ENCODE measurements at regions not wholly inside any gene's neighbourhood (a gene's known extent, or its start where the extent isn't known, plus 50 kb on each side); places are given as distances from the start of the nearest gene placed in this dataset.

DNA sequence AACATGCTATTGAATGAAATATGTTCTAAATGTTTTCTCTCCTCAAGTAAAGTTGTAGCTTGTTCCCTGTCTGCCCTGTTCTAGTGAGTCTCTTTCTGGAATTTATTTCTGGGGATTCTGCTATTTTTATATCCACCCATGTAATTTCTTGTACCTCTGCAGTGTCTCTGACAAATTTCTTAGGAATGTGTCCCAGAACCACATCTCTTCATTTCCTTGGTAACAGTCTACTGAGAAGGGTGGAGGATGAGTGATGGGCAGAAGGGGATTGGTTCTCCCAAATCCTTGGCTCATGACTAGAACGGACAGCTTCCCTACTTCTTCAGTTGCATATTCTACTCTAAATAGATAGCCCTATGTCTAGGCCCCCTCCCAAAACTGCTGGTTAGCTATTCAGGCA, 490.6 kb upstream of the LINC00305 start:
- no peak for ATAC-seq
- no peak for TF ChIP-seq ZFP30 (CRISPR knock-in tag; IDR thresholded peaks at IDR 0.05)
- TF ChIP-seq, protein P1, sequence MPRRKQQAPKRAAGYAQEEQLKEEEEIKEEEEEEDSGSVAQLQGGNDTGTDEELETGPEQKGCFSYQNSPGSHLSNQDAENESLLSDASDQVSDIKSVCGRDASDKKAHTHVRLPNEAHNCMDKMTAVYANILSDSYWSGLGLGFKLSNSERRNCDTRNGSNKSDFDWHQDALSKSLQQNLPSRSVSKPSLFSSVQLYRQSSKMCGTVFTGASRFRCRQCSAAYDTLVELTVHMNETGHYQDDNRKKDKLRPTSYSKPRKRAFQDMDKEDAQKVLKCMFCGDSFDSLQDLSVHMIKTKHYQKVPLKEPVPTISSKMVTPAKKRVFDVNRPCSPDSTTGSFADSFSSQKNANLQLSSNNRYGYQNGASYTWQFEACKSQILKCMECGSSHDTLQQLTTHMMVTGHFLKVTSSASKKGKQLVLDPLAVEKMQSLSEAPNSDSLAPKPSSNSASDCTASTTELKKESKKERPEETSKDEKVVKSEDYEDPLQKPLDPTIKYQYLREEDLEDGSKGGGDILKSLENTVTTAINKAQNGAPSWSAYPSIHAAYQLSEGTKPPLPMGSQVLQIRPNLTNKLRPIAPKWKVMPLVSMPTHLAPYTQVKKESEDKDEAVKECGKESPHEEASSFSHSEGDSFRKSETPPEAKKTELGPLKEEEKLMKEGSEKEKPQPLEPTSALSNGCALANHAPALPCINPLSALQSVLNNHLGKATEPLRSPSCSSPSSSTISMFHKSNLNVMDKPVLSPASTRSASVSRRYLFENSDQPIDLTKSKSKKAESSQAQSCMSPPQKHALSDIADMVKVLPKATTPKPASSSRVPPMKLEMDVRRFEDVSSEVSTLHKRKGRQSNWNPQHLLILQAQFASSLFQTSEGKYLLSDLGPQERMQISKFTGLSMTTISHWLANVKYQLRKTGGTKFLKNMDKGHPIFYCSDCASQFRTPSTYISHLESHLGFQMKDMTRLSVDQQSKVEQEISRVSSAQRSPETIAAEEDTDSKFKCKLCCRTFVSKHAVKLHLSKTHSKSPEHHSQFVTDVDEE (CRISPR knock-in tag; IDR thresholded peaks at IDR 0.05), result no peak
- no peak for TF ChIP-seq ZNF565 (CRISPR knock-in tag; conservative IDR thresholded peaks at IDR 0.05; ENCODE audit: low read depth)
- TF ChIP-seq ARNTL (CRISPR knock-in tag; IDR thresholded peaks at IDR 0.05; ENCODE audit: borderline replicate concordance, low read depth), result no peak
- no peak for TF ChIP-seq ESRRG (CRISPR knock-in tag; IDR thresholded peaks at IDR 0.05)
- TF ChIP-seq, protein P2, sequence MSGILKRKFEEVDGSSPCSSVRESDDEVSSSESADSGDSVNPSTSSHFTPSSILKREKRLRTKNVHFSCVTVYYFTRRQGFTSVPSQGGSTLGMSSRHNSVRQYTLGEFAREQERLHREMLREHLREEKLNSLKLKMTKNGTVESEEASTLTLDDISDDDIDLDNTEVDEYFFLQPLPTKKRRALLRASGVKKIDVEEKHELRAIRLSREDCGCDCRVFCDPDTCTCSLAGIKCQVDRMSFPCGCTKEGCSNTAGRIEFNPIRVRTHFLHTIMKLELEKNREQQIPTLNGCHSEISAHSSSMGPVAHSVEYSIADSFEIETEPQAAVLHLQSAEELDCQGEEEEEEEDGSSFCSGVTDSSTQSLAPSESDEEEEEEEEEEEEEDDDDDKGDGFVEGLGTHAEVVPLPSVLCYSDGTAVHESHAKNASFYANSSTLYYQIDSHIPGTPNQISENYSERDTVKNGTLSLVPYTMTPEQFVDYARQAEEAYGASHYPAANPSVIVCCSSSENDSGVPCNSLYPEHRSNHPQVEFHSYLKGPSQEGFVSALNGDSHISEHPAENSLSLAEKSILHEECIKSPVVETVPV (CRISPR knock-in tag; IDR thresholded peaks at IDR 0.05), result no peak
- no peak for TF ChIP-seq PPARA (CRISPR knock-in tag; IDR thresholded peaks at IDR 0.05; ENCODE audit: borderline replicate concordance)
- TF ChIP-seq ZNF8 (CRISPR knock-in tag; IDR thresholded peaks at IDR 0.05), result no peak
- TF ChIP-seq ZFP3 (CRISPR knock-in tag; IDR thresholded peaks at IDR 0.05), result no peak
- no peak for TF ChIP-seq GLIS3 (CRISPR knock-in tag; IDR thresholded peaks at IDR 0.05)
- TF ChIP-seq, protein P3, sequence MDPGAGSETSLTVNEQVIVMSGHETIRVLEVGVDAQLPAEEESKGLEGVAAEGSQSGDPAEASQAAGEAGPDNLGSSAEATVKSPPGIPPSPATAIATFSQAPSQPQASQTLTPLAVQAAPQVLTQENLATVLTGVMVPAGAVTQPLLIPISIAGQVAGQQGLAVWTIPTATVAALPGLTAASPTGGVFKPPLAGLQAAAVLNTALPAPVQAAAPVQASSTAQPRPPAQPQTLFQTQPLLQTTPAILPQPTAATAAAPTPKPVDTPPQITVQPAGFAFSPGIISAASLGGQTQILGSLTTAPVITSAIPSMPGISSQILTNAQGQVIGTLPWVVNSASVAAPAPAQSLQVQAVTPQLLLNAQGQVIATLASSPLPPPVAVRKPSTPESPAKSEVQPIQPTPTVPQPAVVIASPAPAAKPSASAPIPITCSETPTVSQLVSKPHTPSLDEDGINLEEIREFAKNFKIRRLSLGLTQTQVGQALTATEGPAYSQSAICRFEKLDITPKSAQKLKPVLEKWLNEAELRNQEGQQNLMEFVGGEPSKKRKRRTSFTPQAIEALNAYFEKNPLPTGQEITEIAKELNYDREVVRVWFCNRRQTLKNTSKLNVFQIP (CRISPR knock-in tag; IDR thresholded peaks at IDR 0.05; ENCODE audit: borderline replicate concordance, low read depth), result no peak
- no peak for TF ChIP-seq OSR1 (CRISPR knock-in tag; IDR thresholded peaks at IDR 0.05)

DNA sequence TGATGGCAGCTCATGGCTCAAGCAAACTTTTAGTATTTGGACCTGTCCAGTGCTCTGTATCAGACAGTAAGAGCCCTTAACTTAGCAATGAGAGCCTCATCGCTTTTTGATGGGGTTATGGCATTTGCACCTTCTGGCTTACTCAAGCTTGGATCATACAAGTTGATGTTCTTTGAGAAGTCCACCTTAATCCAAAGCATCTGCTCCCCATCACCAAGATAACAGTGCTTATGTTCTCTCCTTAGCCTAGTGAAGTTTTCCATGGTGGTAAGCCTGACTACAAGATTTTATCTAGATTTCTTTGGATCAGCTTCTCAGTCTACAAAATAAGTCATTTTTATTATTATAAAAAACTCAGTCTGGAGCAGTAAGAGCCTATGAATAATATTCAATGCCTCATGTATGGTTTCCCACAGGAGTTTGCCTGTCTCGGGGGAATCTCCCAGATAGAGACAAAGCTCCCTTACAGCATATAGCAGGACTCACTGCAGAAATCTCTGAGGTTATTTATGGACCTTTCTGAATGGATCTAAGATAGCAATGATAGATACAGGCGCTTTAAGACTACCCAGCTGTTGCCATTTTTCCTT, 472.2 kb upstream of the LINC00305 start:
- no peak for TF ChIP-seq OSR1 (CRISPR knock-in tag; IDR thresholded peaks at IDR 0.05)
- no peak for ATAC-seq

DNA sequence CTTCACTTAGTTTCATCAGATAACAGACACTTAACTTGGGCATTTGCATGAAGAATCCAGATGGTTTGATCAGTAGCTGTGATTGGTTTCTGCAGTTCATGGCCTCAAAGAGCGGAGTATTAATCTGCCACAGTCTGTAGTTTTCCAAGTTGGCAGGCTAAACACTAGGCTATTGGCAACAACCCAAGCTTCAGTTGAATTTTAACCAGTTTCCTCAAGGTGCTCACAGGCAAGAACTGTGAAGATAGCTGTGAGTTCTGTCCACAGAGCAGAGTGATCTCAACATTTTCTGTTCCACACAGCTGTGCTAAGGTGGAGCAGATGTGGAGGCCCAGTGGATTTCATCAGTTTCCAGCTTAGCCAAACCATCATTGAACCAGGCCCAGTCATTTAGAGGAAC, 469.5 kb upstream of the LINC00305 start:
- TF ChIP-seq ZNF8 (CRISPR knock-in tag; IDR thresholded peaks at IDR 0.05), result no peak
- TF ChIP-seq OSR1 (CRISPR knock-in tag; IDR thresholded peaks at IDR 0.05), result no peak
- TF ChIP-seq, protein P2 (CRISPR knock-in tag; IDR thresholded peaks at IDR 0.05), result no peak
- no peak for TF ChIP-seq PPARA (CRISPR knock-in tag; IDR thresholded peaks at IDR 0.05; ENCODE audit: borderline replicate concordance)
- TF ChIP-seq GLIS3 (CRISPR knock-in tag; IDR thresholded peaks at IDR 0.05), result no peak
- TF ChIP-seq, protein P4, sequence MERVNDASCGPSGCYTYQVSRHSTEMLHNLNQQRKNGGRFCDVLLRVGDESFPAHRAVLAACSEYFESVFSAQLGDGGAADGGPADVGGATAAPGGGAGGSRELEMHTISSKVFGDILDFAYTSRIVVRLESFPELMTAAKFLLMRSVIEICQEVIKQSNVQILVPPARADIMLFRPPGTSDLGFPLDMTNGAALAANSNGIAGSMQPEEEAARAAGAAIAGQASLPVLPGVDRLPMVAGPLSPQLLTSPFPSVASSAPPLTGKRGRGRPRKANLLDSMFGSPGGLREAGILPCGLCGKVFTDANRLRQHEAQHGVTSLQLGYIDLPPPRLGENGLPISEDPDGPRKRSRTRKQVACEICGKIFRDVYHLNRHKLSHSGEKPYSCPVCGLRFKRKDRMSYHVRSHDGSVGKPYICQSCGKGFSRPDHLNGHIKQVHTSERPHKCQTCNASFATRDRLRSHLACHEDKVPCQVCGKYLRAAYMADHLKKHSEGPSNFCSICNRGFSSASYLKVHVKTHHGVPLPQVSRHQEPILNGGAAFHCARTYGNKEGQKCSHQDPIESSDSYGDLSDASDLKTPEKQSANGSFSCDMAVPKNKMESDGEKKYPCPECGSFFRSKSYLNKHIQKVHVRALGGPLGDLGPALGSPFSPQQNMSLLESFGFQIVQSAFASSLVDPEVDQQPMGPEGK (CRISPR knock-in tag; IDR thresholded peaks at IDR 0.05; ENCODE audit: borderline replicate concordance), result no peak
- TF ChIP-seq, protein P5, sequence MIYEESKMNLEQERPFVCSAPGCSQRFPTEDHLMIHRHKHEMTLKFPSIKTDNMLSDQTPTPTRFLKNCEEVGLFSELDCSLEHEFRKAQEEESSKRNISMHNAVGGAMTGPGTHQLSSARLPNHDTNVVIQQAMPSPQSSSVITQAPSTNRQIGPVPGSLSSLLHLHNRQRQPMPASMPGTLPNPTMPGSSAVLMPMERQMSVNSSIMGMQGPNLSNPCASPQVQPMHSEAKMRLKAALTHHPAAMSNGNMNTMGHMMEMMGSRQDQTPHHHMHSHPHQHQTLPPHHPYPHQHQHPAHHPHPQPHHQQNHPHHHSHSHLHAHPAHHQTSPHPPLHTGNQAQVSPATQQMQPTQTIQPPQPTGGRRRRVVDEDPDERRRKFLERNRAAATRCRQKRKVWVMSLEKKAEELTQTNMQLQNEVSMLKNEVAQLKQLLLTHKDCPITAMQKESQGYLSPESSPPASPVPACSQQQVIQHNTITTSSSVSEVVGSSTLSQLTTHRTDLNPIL (CRISPR knock-in tag; IDR thresholded peaks at IDR 0.05; ENCODE audit: low read depth), result no peak
- no peak for TF ChIP-seq ZNF565 (CRISPR knock-in tag; conservative IDR thresholded peaks at IDR 0.05; ENCODE audit: low read depth)
- TF ChIP-seq, protein P1 (CRISPR knock-in tag; IDR thresholded peaks at IDR 0.05), result no peak
- TF ChIP-seq ISL1 (CRISPR knock-in tag; IDR thresholded peaks at IDR 0.05), result no peak
- TF ChIP-seq CSDC2 (CRISPR knock-in tag; IDR thresholded peaks at IDR 0.05), result no peak
- no peak for TF ChIP-seq RARB (CRISPR knock-in tag; IDR thresholded peaks at IDR 0.05)
- TF ChIP-seq, protein P3 (CRISPR knock-in tag; IDR thresholded peaks at IDR 0.05; ENCODE audit: borderline replicate concordance, low read depth), result no peak
- TF ChIP-seq SNAI2 (CRISPR knock-in tag; IDR thresholded peaks at IDR 0.05), result no peak
- TF ChIP-seq ZFP30 (CRISPR knock-in tag; IDR thresholded peaks at IDR 0.05), result no peak
- TF ChIP-seq TOX (CRISPR knock-in tag; IDR thresholded peaks at IDR 0.05; ENCODE audit: borderline replicate concordance), result no peak
- no peak for TF ChIP-seq ESRRG (CRISPR knock-in tag; IDR thresholded peaks at IDR 0.05)
- TF ChIP-seq TCF4 (CRISPR knock-in tag; IDR thresholded peaks at IDR 0.05; ENCODE audit: borderline replicate concordance), result no peak
- TF ChIP-seq ZC3H10 (CRISPR knock-in tag; IDR thresholded peaks at IDR 0.05), result no peak
- no peak for ATAC-seq
